ENCODE measurements at regions not wholly inside any gene's neighbourhood (a gene's known extent, or its start where the extent isn't known, plus 50 kb on each side); places are given as distances from the start of the nearest gene placed in this dataset.
A peak's percentile ranks its signal among the peaks of the same experiment; 100 is the strongest.

- intact Hi-C loops (cut with DNase I): no loop called here
- DNase-seq: peak in 32 of 42 donors; percentile 13 to 81 (median 48)
Measured at GRCh38 chr10:29392376-29393021, 103.6 kb downstream of the LYZL1 start.

DNA sequence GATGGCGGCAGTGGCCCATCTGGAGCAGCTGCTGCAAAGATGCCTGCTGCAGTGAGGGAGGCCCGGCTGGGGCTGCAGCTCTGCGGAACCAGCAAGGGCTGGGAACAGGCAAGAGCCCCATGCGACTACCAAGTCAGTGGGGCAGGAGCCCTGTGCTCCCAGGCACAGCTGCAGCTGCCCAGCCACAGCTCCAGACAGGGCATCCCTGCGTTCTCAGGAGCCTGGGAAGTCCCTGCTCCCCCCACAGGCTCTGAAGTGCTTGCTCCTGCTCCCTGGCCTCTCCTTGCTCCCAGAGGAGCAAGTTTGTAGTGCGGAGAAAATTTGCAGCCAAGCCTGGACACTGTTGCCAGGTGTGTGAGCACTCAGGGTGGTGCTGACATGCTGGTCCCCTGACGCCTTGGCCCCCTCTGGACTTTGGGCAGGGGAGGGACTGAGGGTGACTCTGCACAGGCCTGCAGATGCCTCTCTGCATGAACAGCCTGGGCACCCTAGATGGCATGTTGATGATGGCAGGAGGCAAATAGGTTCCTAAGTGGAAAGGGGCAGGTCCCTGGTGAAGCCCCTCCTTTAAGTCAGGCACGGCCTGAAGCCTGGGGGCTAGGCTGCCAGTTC lies 105.6 kb downstream of the LYZL1 start:
- no peak for DNase-seq

GRCh38 chr10:29395409-29395808 lies 106.5 kb downstream of the LYZL1 start:
- intact Hi-C loops (cut with DNase I): no loop called here
- no peak for DNase-seq

More for the DNA sequence above, 105.6 kb downstream of the LYZL1 start:
- intact Hi-C loops (cut with DNase I): no loop called here

- intact Hi-C loops (cut with DNase I): no loop called here
Measured at GRCh38 chr10:29397221-29397620, 108.4 kb downstream of the LYZL1 start.

GRCh38 chr10:29403208-29403607 lies 114.3 kb downstream of the LYZL1 start:
- DNase-seq: no peak
- intact Hi-C loops (cut with DNase I): no loop called here

More at GRCh38 chr10:29397221-29397620, 108.4 kb downstream of the LYZL1 start:
- no peak for DNase-seq

DNA sequence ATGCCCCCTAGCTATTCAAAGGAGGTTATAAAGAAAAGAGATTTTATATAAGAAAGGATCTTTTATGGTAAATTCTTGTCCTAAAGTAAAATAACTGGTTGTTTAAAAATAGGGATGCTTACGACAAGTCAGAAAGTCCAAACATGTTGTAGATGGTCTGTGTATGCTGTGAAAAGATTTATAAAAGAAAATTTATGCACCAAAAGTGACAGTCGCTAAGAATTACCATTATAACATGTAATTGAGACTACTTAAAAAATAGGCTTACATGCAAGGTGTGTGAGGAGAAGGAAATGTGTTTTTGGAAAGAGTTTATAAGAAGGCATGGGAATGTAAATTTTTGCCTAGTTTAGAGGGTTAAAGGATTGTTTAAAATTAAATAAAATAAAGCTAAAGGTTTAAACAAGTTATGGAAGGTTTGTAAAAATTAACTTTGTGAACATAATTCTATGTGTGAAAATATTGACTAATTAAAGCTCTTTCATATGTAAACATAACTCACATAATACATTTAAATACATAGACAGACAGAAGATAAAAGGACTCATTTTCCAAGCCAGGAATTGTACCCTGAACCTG lies 118.5 kb downstream of the LYZL1 start:
- DNase-seq: no peak
- intact Hi-C loops (cut with DNase I): no loop called here

Measured in head of caudate nucleus (tissue), 42 donors.